CD4-positive, alpha-beta T cell treated with Interleukin-10 for 1 hour (primary cell): ENCODE measurements at regions not wholly inside any gene's neighbourhood (a gene's known extent, or its start where the extent isn't known, plus 50 kb on each side); places are given as distances from the start of the nearest gene placed in this dataset.
"Not testable (repeated sequence)": the region's sequence is repeated elsewhere in the genome, so short reads cannot be mapped to it uniquely, and the experiment has no call there.

Experiments
- DNase-seq: peaks from one replicate; pipeline ENCODE4 v3.0.0-alpha.2; 2020

- DNase-seq = no peak
Observed at GRCh38 chr4:83213640-83214039, 71.0 kb downstream of the COQ2 start.

- peak; percentile 88 for DNase-seq
Observed at GRCh38 chr4:83212041-83212851, 72.4 kb downstream of the COQ2 start.

GRCh38 chr4:83209419-83209818 lies 75.2 kb downstream of the COQ2 start:
- DNase-seq = no peak

- DNase-seq = no peak
Observed at GRCh38 chr4:83208371-83209365, 75.9 kb downstream of the COQ2 start.

GRCh38 chr4:83207497-83208101 lies 77.0 kb downstream of the COQ2 start:
- DNase-seq = no peak

- DNase-seq = no peak
Observed at GRCh38 chr4:83205760-83206159, 78.8 kb downstream of the COQ2 start.

- no peak for DNase-seq
Observed at GRCh38 chr4:83204731-83205130, 79.9 kb downstream of the COQ2 start.

- no peak for DNase-seq
Observed at GRCh38 chr4:83201761-83202160, 82.8 kb downstream of the COQ2 start.

- DNase-seq = no peak
Observed at GRCh38 chr4:83197555-83198235, 83.2 kb upstream of the PLAC8 start.

GRCh38 chr4:83196921-83197320 lies 82.4 kb upstream of the PLAC8 start:
- DNase-seq = no peak

GRCh38 chr4:83195269-83195668 lies 80.7 kb upstream of the PLAC8 start:
- no peak for DNase-seq

GRCh38 chr4:83194588-83194987 lies 80.1 kb upstream of the PLAC8 start:
- not testable (repeated sequence) for DNase-seq

GRCh38 chr4:83192634-83193033 lies 78.1 kb upstream of the PLAC8 start:
- no peak for DNase-seq

GRCh38 chr4:83191026-83191425 lies 76.5 kb upstream of the PLAC8 start:
- DNase-seq = no peak

GRCh38 chr4:83189631-83190136 lies 75.2 kb upstream of the PLAC8 start:
- DNase-seq = no peak

GRCh38 chr4:83180431-83180968 lies 66.0 kb upstream of the PLAC8 start:
- no peak for DNase-seq

GRCh38 chr4:83179205-83179604 lies 64.7 kb upstream of the PLAC8 start:
- DNase-seq = no peak

GRCh38 chr4:83178029-83178428 lies 63.5 kb upstream of the PLAC8 start:
- DNase-seq = no peak

- no peak for DNase-seq
Observed at GRCh38 chr4:83177182-83177581, 62.7 kb upstream of the PLAC8 start.

GRCh38 chr4:83174844-83175414 lies 60.4 kb upstream of the PLAC8 start:
- DNase-seq = no peak

- DNase-seq = no peak
Observed at GRCh38 chr4:83172371-83172770, 57.8 kb upstream of the PLAC8 start.
